ENCODE measurements at regions not wholly inside any gene's neighbourhood (a gene's known extent, or its start where the extent isn't known, plus 50 kb on each side); places are given as distances from the start of the nearest gene placed in this dataset.

- Histone ChIP-seq H3K27me3 (ENCODE audit: control insufficient read depth, insufficient read depth, low read length) (no peaks in the 10 kb centered on the region), H3K4me3 (ENCODE audit: low read length) (no peak overlapping the region), H3K9ac (ENCODE audit: low read length) (no peak overlapping the region), H3K4me1 (ENCODE audit: control insufficient read depth, insufficient read depth, low read length) (no peaks in the 10 kb centered on the region), H3K9me3 (ENCODE audit: control insufficient read depth, low read length) (no peaks in the 10 kb centered on the region), H3K36me3 (ENCODE audit: control insufficient read depth, insufficient read depth, low read length) (no peaks in the 10 kb centered on the region)
These were observed 370.2 kb upstream of the DAB1 start for GRCh38 chr1:57794078-57794477.

- no peak overlapping the region for H3K9ac ChIP-seq (ENCODE audit: low read length)
- H3K9me3 ChIP-seq (ENCODE audit: control insufficient read depth, low read length): no peaks in the 10 kb centered on the region
- no peaks in the 10 kb centered on the region for H3K4me1 ChIP-seq (ENCODE audit: control insufficient read depth, insufficient read depth, low read length)
- no peaks in the 10 kb centered on the region for H3K27me3 ChIP-seq (ENCODE audit: control insufficient read depth, insufficient read depth, low read length)
- no peaks in the 10 kb centered on the region for H3K36me3 ChIP-seq (ENCODE audit: control insufficient read depth, insufficient read depth, low read length)
- H3K4me3 ChIP-seq (ENCODE audit: low read length): no peak overlapping the region
These were observed 367.6 kb upstream of the DAB1 start for GRCh38 chr1:57791497-57791896.

GRCh38 chr1:57789936-57790335 lies 366.1 kb upstream of the DAB1 start:
- Histone ChIP-seq H3K9ac (ENCODE audit: low read length) (no peak overlapping the region), H3K4me3 (ENCODE audit: low read length) (no peak overlapping the region), H3K4me1 (ENCODE audit: control insufficient read depth, insufficient read depth, low read length) (no peaks in the 10 kb centered on the region), H3K27me3 (ENCODE audit: control insufficient read depth, insufficient read depth, low read length) (no peaks in the 10 kb centered on the region), H3K9me3 (ENCODE audit: control insufficient read depth, low read length) (no peaks in the 10 kb centered on the region), H3K36me3 (ENCODE audit: control insufficient read depth, insufficient read depth, low read length) (no peaks in the 10 kb centered on the region)

GRCh38 chr1:57788313-57788712 lies 364.5 kb upstream of the DAB1 start:
- H3K4me3 ChIP-seq (ENCODE audit: low read length): no peak overlapping the region

GRCh38 chr1:57784356-57784755 lies 360.5 kb upstream of the DAB1 start:
- Histone ChIP-seq H3K4me3 (ENCODE audit: low read length) (no peak overlapping the region), H3K27me3 (ENCODE audit: control insufficient read depth, insufficient read depth, low read length) (no peaks in the 10 kb centered on the region), H3K9ac (ENCODE audit: low read length) (no peak overlapping the region), H3K4me1 (ENCODE audit: control insufficient read depth, insufficient read depth, low read length) (no peaks in the 10 kb centered on the region), H3K36me3 (ENCODE audit: control insufficient read depth, insufficient read depth, low read length) (no peaks in the 10 kb centered on the region), H3K9me3 (ENCODE audit: control insufficient read depth, low read length) (no peaks in the 10 kb centered on the region)

More at GRCh38 chr1:57788313-57788712, 364.5 kb upstream of the DAB1 start:
- Histone ChIP-seq H3K36me3 (ENCODE audit: control insufficient read depth, insufficient read depth, low read length) (no peaks in the 10 kb centered on the region), H3K27me3 (ENCODE audit: control insufficient read depth, insufficient read depth, low read length) (no peaks in the 10 kb centered on the region), H3K4me1 (ENCODE audit: control insufficient read depth, insufficient read depth, low read length) (no peaks in the 10 kb centered on the region), H3K9ac (ENCODE audit: low read length) (no peak overlapping the region), H3K9me3 (ENCODE audit: control insufficient read depth, low read length) (no peaks in the 10 kb centered on the region)

- H3K36me3 ChIP-seq (ENCODE audit: control insufficient read depth, insufficient read depth, low read length): no peaks in the 10 kb centered on the region
- H3K4me1 ChIP-seq (ENCODE audit: control insufficient read depth, insufficient read depth, low read length): no peaks in the 10 kb centered on the region
- no peaks in the 10 kb centered on the region for H3K27me3 ChIP-seq (ENCODE audit: control insufficient read depth, insufficient read depth, low read length)
- H3K9ac ChIP-seq (ENCODE audit: low read length): no peak overlapping the region
- no peak overlapping the region for H3K4me3 ChIP-seq (ENCODE audit: low read length)
- H3K9me3 ChIP-seq (ENCODE audit: control insufficient read depth, low read length): no peaks in the 10 kb centered on the region
These were observed 358.5 kb upstream of the DAB1 start for GRCh38 chr1:57782357-57782756.

GRCh38 chr1:57772580-57773195 lies 348.8 kb upstream of the DAB1 start:
- no peaks in the 10 kb centered on the region for H3K4me1 ChIP-seq (ENCODE audit: control insufficient read depth, insufficient read depth, low read length)
- H3K9ac ChIP-seq (ENCODE audit: low read length): no peak overlapping the region
- H3K36me3 ChIP-seq (ENCODE audit: control insufficient read depth, insufficient read depth, low read length): no peaks in the 10 kb centered on the region
- H3K27me3 ChIP-seq (ENCODE audit: control insufficient read depth, insufficient read depth, low read length): no peaks in the 10 kb centered on the region
- no peak overlapping the region for H3K4me3 ChIP-seq (ENCODE audit: low read length)
- no peaks in the 10 kb centered on the region for H3K9me3 ChIP-seq (ENCODE audit: control insufficient read depth, low read length)

- Histone ChIP-seq H3K4me3 (ENCODE audit: low read length) (no peak overlapping the region), H3K9me3 (ENCODE audit: control insufficient read depth, low read length) (no peaks in the 10 kb centered on the region), H3K4me1 (ENCODE audit: control insufficient read depth, insufficient read depth, low read length) (no peaks in the 10 kb centered on the region), H3K27me3 (ENCODE audit: control insufficient read depth, insufficient read depth, low read length) (no peaks in the 10 kb centered on the region), H3K36me3 (ENCODE audit: control insufficient read depth, insufficient read depth, low read length) (no peaks in the 10 kb centered on the region), H3K9ac (ENCODE audit: low read length) (no peak overlapping the region)
These were observed 346.9 kb upstream of the DAB1 start for GRCh38 chr1:57770772-57771171.

GRCh38 chr1:57770236-57770635 lies 346.4 kb upstream of the DAB1 start:
- H3K9ac ChIP-seq (ENCODE audit: low read length): no peak overlapping the region
- H3K9me3 ChIP-seq (ENCODE audit: control insufficient read depth, low read length): no peaks in the 10 kb centered on the region
- H3K4me1 ChIP-seq (ENCODE audit: control insufficient read depth, insufficient read depth, low read length): no peaks in the 10 kb centered on the region
- H3K27me3 ChIP-seq (ENCODE audit: control insufficient read depth, insufficient read depth, low read length): no peaks in the 10 kb centered on the region
- no peaks in the 10 kb centered on the region for H3K36me3 ChIP-seq (ENCODE audit: control insufficient read depth, insufficient read depth, low read length)
- H3K4me3 ChIP-seq (ENCODE audit: low read length): no peak overlapping the region

- no peaks in the 10 kb centered on the region for H3K4me1 ChIP-seq (ENCODE audit: control insufficient read depth, insufficient read depth, low read length)
- H3K27me3 ChIP-seq (ENCODE audit: control insufficient read depth, insufficient read depth, low read length): no peaks in the 10 kb centered on the region
- no peak overlapping the region for H3K4me3 ChIP-seq (ENCODE audit: low read length)
- H3K9ac ChIP-seq (ENCODE audit: low read length): no peak overlapping the region
- no peaks in the 10 kb centered on the region for H3K36me3 ChIP-seq (ENCODE audit: control insufficient read depth, insufficient read depth, low read length)
- H3K9me3 ChIP-seq (ENCODE audit: control insufficient read depth, low read length): no peaks in the 10 kb centered on the region
These were observed 337.8 kb upstream of the DAB1 start for GRCh38 chr1:57761628-57762027.

- H3K4me1 ChIP-seq (ENCODE audit: control insufficient read depth, insufficient read depth, low read length): no peaks in the 10 kb centered on the region
- H3K36me3 ChIP-seq (ENCODE audit: control insufficient read depth, insufficient read depth, low read length): no peaks in the 10 kb centered on the region
- H3K9me3 ChIP-seq (ENCODE audit: control insufficient read depth, low read length): no peaks in the 10 kb centered on the region
- no peak overlapping the region for H3K4me3 ChIP-seq (ENCODE audit: low read length)
- H3K9ac ChIP-seq (ENCODE audit: low read length): no peak overlapping the region
- no peaks in the 10 kb centered on the region for H3K27me3 ChIP-seq (ENCODE audit: control insufficient read depth, insufficient read depth, low read length)
These were observed 329.0 kb upstream of the DAB1 start for GRCh38 chr1:57752843-57753242.

- Histone ChIP-seq H3K36me3 (ENCODE audit: control insufficient read depth, insufficient read depth, low read length) (no peaks in the 10 kb centered on the region), H3K4me1 (ENCODE audit: control insufficient read depth, insufficient read depth, low read length) (no peaks in the 10 kb centered on the region), H3K9me3 (ENCODE audit: control insufficient read depth, low read length) (no peaks in the 10 kb centered on the region), H3K27me3 (ENCODE audit: control insufficient read depth, insufficient read depth, low read length) (no peaks in the 10 kb centered on the region), H3K4me3 (ENCODE audit: low read length) (no peak overlapping the region), H3K9ac (ENCODE audit: low read length) (no peak overlapping the region)
These were observed 324.9 kb upstream of the DAB1 start for GRCh38 chr1:57748719-57749118.

GRCh38 chr1:57747818-57748217 lies 324.0 kb upstream of the DAB1 start:
- Histone ChIP-seq H3K4me3 (ENCODE audit: low read length) (no peak overlapping the region), H3K36me3 (ENCODE audit: control insufficient read depth, insufficient read depth, low read length) (no peaks in the 10 kb centered on the region), H3K27me3 (ENCODE audit: control insufficient read depth, insufficient read depth, low read length) (no peaks in the 10 kb centered on the region), H3K9ac (ENCODE audit: low read length) (no peak overlapping the region), H3K9me3 (ENCODE audit: control insufficient read depth, low read length) (no peaks in the 10 kb centered on the region), H3K4me1 (ENCODE audit: control insufficient read depth, insufficient read depth, low read length) (no peaks in the 10 kb centered on the region)
